ENCODE measurements at regions not wholly inside any gene's neighbourhood (a gene's known extent, or its start where the extent isn't known, plus 50 kb on each side); places are given as distances from the start of the nearest gene placed in this dataset.

DNA sequence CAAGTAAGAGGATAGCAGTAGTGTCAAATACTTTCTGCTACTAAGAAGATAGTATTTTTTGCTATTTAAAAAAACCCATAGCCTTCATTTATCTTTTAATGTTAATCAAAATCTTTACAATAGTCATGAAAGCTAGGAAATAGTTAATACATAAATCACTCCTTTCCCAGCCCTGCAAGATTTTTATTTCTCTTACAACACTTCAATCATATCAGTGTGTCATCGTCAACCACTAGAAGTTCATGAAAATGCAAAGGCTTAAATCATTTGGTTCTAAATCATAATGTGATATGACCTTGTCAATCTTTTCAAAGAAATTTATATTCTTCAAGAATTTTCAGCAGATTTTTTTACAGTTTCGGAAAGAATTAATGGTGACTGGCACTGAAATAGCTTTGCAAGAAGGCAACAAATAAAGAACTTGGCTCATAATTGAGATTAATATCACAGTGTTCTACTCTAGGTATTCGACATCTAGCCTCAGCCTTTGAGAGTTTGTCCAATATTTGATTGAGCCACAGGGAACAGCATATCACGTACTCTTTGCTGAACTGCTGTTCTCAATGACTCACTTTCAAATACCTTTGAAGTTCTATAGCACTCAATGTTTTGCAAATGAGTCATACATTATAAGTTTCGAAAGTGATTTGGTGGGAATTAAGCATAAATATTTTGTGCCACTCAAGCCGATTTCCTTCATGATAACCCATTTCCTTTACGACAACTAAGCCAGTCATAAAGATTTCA, 384.0 kb upstream of the FOXG1 start:
- no peak for TF ChIP-seq POLR2A (IDR thresholded peaks at IDR 0.05; ENCODE audit: extremely low read depth, insufficient read length)
- TF ChIP-seq, protein P1, sequence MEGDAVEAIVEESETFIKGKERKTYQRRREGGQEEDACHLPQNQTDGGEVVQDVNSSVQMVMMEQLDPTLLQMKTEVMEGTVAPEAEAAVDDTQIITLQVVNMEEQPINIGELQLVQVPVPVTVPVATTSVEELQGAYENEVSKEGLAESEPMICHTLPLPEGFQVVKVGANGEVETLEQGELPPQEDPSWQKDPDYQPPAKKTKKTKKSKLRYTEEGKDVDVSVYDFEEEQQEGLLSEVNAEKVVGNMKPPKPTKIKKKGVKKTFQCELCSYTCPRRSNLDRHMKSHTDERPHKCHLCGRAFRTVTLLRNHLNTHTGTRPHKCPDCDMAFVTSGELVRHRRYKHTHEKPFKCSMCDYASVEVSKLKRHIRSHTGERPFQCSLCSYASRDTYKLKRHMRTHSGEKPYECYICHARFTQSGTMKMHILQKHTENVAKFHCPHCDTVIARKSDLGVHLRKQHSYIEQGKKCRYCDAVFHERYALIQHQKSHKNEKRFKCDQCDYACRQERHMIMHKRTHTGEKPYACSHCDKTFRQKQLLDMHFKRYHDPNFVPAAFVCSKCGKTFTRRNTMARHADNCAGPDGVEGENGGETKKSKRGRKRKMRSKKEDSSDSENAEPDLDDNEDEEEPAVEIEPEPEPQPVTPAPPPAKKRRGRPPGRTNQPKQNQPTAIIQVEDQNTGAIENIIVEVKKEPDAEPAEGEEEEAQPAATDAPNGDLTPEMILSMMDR (IDR thresholded peaks at IDR 0.05; ENCODE audit: low read depth, low read length), result no peak
